Choroid plexus epithelial cell (primary cell): ENCODE measurements at regions not wholly inside any gene's neighbourhood (a gene's known extent, or its start where the extent isn't known, plus 50 kb on each side); places are given as distances from the start of the nearest gene placed in this dataset.

Source experiments
- DNase-seq: peaks from one replicate; pipeline ENCODE4 v3.0.0-alpha.2; 2010; ENCODE audit warnings: low read depth
- H3K4me3 ChIP-seq: 2 replicates; pipeline ENCODE4 v1.5.1; 2011; ENCODE audit warnings: low read depth, mild to moderate bottlenecking, control low read depth, low read length, moderate library complexity
- TF ChIP-seq, protein P1 (sequence below): conservative IDR thresholded peaks from 2 replicates; pipeline ENCODE4 v1.5.1; 2011; ENCODE audit warnings: low read depth, mild to moderate bottlenecking, control low read depth, inconsistent platforms, low read length, moderate library complexity

DNA sequence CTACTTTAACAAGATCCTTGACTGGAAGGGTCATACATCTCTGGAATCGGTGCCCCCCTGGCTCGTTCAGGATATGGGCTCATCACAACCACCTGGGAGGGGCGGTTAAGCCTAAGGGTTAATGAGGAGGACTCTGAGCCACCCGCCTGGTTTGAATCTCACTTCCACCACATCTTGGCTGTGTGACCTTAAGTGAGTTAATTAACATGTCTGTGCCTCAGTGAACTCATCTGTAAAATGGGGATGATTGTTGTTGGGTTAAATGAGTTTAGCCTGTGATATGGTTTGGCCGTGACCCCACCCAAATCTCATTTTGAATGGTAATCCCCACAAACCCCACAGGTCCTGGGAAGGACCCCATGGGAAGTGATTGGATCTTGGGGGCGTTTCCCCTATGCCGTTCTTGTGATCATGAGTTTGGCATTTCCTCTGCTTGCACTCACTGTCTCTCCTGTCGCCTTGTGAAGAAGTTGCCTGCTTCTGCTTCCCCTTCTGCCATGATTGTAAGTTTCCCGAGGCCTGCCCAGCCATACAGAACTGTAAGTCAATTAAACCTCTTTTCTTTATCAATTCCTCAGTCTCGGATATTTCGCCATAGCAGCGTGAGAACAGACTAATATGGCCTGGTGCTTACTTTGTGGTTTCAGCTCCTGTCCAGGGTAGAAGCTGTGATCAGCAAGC, 214.0 kb upstream of the CIBAR2 start:
- no peak overlapping the region for H3K4me3 ChIP-seq
- DNase-seq, result peak; percentile 51
- TF ChIP-seq, protein P1, sequence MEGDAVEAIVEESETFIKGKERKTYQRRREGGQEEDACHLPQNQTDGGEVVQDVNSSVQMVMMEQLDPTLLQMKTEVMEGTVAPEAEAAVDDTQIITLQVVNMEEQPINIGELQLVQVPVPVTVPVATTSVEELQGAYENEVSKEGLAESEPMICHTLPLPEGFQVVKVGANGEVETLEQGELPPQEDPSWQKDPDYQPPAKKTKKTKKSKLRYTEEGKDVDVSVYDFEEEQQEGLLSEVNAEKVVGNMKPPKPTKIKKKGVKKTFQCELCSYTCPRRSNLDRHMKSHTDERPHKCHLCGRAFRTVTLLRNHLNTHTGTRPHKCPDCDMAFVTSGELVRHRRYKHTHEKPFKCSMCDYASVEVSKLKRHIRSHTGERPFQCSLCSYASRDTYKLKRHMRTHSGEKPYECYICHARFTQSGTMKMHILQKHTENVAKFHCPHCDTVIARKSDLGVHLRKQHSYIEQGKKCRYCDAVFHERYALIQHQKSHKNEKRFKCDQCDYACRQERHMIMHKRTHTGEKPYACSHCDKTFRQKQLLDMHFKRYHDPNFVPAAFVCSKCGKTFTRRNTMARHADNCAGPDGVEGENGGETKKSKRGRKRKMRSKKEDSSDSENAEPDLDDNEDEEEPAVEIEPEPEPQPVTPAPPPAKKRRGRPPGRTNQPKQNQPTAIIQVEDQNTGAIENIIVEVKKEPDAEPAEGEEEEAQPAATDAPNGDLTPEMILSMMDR, result no peak

DNA sequence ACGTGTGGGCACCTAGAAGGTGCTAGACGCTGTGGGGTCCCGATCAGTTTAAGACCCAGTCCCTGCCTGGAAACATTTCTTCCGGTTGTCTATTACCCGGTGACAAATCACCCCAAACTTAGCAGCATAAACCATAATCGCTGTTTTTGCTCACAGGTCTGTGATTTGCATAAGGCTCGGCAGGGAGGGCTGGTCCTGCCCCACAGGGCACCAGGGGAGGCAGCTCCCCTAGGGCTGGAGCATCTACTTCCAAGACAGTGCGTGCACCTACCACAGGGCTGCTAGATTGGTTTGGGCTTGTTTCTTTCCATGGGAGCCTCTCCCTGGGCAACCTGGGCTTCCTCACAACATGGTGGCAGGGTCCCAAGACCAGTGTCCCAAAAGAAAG, 214.5 kb upstream of the CIBAR2 start:
- no peak overlapping the region for H3K4me3 ChIP-seq
- TF ChIP-seq, protein P1, result no peak
- no peak for DNase-seq

DNA sequence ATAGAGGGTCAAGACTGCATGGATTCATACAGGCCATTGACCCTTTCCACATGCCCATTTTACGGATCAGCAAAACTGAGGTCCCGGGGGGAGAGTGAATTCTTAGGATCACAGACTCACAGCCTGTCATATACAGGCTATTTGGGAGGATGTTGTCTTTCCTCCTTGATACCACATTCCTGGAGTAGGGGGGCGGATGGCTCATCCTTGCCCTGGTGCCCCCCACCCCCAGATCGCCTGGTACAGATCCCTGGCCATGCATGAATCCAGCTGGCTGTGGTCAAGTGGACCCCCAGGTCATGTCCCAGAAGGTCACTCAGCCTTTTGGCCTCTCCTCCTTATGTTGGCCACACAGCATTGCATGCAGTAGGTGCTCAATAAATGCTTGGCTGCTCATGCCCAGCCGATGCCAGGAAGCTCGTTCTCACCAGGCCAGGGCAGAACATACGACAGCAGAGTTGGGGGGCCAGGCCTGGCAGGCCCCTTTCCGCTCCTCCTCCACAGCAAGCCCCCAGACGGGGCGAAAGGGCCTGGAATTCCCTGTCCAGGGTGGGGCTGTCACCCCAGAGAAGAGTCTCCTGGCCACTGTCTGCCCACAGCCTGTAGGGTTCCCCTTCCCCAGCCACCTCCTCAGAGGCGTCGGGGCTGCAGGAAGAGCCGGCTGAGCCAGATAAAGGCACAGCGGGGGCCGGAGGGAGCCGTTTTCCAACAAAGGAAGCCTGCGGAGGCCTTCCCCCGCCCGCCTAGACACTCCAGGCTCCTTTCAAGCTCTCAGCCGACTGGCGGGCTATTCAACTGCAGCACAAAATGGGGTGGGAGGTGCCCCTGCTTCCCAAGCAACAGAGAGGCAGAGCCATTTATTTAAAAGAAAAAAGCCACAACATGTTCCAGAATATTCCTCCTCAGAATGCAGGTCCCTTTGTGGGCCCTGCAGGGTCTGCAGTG, 215.7 kb upstream of the CIBAR2 start:
- H3K4me3 ChIP-seq, result peak overlapping the region; percentile 11
- peak; percentile 78 for DNase-seq
- TF ChIP-seq, protein P1, result no peak

DNA sequence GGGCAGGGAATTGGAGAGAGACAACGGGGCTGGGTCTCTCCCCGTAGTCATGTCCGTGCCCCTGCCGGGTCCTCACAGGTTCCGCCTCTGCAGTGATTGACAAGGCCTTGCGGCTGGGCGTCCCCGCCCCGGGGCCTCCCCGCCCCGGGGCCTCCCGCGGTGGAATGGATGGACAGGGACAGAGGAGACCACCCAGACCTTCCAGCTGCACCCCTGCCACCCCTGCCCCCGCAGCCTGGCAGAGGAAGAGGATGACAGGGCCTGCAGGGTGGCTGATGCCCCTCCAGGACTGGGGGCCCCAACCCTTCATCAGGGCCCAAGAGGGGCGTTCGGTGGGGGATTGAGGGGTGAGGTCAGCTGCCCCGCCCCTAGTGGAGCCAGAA, 216.4 kb upstream of the CIBAR2 start:
- no peak for DNase-seq
- TF ChIP-seq, protein P1, result no peak
- H3K4me3 ChIP-seq, result peak overlapping the region; percentile 11

DNA sequence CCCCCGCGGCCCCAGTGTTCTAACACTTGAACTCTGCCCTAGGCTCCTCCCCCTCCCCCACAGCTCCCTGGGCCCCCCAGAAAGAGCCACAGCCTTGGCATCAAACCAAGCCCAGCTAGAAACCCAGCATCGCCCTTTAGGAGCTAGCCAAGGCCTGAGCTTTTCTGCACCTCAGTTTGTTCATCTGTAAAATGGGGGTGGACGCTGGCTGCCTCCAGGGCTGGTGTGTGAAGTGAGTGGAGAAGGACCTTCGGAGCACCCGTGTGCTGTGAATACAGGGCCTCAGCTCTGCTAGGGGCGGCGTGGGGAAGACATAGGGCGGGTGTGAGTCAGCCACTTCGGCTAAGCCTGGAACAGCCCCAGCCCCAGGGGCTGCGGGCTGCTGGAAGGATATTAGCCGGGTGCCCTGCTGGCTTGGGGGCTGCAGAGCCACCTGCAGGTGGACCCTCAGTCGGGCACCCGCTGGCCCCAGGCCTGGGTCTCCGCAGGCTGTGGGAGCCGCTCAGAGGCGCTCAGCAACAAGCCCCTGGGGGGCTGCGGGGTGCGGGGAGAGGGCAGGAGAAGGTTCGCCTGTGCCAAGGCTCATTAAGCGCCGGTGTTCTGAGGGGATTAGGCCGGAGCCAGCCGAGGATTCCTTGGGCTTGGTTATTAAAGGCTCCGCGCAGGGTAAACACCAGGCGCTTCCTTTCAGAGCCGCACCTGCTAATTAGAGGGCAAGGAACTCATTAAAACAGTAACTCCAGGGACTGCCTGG, 217.0 kb upstream of the CIBAR2 start:
- DNase-seq, result peak; percentile 65
- H3K4me3 ChIP-seq, result no peak overlapping the region
- TF ChIP-seq, protein P1, result no peak

DNA sequence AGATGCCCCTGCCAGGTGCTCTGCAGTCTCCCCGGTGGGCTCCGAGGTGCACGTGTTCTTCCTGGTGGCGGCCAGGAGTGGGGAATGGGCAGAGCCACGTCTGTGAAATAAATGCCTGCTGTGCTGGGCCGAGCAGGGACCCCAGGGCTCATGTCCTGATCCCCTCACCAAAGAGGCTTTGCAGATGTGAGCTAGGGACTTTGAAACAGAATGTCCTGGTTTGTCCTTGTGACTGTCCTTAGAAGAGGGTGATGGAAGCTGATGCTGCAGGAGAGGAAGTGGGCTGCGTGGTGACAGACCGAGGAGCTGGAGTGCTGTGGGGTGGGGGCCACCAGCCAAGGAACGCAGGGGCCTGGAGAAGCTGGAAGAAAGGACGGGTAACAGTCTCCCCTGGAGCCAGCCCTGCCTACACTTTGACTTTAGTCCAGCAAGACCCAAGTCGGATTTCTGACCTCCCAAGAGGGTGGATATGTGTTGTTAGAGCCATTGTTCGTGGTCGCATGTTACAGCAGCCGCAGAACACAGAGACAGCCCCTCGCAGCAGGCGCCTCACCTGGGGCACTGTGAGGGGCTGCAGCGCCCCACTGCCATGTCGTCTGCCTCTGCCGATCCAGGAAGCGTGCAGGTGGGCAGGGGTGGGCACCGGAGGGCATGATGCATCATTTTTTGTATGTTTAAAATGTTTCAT, 217.9 kb upstream of the CIBAR2 start:
- H3K4me3 ChIP-seq, result no peak overlapping the region
- no peak for DNase-seq
- TF ChIP-seq, protein P1, result no peak
